Putamen (tissue), 1 donor: ENCODE measurements at regions not wholly inside any gene's neighbourhood (a gene's known extent, or its start where the extent isn't known, plus 50 kb on each side); places are given as distances from the start of the nearest gene placed in this dataset.
"Not testable (repeated sequence)": the region's sequence is repeated elsewhere in the genome, so short reads cannot be mapped to it uniquely, and the experiment has no call there.

Experiments used
- DNase-seq: peaks from one replicate; pipeline ENCODE4 v3.0.0-alpha.2; 2016; ENCODE audit warnings: low spot score

DNA sequence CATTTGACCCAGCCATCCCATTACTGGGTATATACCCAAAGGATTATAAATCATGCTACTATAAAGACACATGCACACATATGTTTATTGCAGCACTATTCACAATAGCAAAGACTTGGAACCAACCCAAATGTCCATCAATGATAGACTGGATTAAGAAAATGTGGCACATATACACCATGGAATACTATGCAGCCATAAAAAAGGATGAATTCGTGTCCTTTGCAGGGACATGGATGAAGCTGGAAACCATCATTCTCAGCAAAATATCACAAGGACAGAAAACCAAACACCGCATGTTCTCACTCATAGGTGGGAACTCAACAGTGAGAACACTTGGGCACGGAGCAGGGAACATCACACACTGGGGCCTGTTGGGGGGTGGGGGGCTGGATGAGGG is 290.0 kb upstream of the HNRNPA3 start:
- not testable (repeated sequence) for DNase-seq

DNA sequence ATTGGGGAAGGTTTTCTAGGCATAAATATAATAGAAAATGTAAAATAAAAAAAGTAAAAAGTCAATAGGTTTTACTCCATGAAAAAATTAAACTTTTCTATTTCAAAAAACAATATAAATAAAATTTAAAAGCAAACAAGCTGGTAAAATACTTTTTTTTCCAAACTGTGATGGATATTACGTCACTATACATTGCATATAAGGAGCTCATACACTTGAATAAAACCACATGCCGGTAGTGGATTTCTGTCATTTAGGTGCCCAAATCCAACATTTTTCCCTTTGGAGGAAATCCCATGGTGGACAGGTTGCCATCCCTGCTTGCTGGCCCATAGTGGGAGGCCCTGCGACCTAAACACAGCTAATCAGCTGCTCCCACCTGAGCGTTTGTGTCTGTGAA is 289.4 kb upstream of the HNRNPA3 start:
- no peak for DNase-seq

DNA sequence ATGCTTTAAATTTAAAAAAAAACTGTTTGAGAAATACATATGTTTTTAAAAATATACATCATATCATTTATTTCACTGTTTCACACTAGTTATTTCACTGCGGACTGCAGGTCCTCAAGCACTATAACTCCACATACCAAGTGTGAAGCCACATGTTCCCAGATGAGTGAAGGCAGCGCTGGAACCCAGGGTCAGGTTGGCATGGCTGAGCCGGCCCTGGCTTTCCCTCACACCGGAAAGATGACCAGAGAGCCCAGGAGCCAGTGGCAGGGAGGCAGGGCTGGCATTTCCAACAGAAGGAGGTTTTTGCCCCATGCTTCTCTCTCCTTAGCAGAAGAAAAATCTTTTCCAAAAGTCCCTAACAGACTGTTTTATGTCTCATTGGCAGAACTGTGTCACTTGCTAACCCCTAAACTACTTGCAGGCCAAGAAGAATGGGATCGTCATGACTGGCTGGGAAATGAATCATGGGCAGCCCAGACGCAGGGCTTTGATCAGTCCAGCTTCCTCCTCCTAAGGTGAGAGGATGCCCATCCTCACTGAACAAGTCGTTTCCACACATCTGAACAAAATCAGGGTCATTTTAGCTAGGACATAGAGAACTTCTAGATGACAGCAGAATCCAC is 287.6 kb upstream of the HNRNPA3 start:
- no peak for DNase-seq

DNA sequence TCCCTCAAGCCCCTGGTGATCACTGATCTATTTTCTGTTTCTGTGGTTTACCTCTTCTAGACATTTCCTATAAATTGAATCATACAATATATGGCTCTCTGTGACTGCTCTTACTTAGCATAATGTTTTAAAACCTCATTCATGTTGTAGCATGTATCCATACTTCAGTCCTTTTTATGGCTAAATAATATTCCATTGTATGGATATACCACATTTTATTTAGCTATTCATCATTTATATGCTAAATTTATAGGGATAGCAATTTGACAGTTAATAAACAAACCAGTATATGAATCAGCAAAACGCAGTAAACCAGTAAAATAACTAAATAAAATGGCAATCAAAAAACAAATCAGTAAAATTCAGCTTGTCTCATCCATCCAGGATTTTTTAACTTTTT is 286.1 kb upstream of the HNRNPA3 start:
- DNase-seq: no peak

DNA sequence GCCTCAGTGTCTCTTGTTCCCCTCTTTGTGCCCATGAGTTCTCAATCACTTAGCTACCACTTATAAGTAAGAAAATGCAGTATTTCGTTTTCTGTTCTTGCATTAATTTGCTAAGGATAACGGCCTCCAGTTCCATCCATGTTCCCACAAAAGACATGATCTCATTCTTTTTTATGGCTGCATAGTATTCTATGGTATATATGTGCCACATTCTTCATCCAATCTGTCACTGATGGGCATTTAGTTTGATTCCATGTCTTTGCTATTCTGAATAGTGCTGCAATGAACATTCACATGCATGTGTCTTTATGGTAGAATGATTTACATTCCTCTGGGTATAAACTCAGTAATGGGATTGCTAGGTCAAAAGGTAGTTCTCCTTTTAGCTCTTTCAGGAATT is 283.2 kb upstream of the HNRNPA3 start:
- not testable (repeated sequence) for DNase-seq

DNA sequence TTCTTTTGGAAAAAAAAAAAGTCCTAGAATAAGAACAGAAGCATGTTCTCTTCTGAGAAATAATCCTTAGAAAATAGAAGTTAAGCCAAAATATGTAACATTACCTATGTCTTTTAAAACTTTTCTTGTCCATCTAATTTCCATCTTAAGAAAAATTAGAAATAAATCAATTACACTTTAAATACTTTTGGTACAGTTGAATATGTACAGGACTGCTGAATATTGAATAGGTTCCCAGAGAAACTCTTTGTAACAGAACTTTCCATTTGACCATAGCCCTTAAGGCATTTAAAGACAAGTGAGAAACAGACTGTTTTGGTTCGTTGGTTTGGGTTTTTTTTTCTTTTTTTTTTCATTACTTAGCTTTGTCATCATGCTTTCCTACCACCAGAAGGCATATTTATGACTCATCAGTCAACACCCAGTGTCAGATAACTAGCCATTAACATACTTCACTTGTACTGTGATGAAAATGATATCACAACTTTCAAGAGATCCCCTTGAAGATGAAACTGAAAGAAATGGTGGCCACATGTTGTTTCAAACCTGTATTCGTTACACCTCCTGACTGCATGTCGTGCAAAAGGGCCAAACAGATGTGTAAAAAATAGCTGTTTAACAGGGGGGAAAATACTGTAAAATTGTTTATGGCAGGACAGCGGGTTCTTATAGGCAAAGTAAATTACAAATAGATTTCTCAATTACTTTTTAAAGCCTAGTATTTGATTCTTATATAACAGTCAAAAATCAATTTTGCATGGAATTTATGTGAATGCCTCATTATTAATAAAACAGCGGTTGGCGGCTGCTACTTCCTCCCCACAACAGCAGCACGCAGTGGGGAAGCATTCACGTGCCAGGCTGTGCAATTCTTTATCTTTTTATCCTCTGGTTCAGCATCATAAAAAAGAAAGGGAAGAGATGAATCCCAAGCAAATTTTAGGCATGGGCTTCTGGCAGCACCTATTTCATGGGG is 280.7 kb upstream of the HNRNPA3 start:
- no peak for DNase-seq

DNA sequence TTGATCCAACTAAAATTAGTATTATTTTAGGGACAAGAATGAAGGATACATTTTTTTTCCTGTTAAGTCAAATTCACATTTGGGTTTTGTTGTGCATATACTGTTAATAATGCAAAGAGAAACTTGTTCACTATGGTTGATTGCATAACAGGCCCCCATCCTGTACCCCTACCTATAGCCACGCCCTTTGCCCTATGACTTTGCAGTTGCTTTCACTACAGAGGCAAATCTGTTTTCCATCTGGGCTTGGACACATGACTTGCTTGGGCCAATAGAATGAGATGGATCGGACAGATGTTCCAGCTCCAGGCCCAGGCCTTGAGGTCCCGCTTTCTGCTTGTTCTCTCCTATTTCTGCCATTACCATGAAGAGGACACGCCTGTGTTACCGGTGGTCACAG is 278.5 kb upstream of the HNRNPA3 start:
- no peak for DNase-seq

DNA sequence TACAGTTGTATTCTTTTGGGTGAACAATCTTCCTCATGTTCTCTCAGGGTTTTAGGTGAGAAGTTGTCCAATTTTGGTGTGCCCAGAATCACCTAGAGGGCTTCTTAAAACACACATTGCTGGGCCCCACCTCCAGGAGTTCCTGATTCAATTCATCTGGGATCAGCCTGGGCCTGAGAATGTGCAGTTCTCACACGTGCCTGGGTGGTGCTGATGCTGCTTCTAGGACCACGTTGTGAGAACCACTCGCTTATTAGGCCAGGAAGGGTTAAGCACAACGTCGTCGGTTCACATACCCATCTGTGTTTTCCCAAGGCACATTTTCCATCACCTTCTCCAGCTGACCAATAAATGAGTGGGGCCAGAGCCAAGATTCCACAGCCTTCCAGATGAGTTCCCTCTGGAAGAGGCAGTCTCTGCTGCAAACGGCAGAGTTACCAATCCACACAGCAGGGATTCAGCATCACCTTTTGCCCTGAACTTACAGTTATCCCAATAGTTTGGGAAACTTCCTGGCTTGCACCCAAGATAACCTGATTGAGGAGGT is 277.7 kb upstream of the HNRNPA3 start:
- DNase-seq: no peak

DNA sequence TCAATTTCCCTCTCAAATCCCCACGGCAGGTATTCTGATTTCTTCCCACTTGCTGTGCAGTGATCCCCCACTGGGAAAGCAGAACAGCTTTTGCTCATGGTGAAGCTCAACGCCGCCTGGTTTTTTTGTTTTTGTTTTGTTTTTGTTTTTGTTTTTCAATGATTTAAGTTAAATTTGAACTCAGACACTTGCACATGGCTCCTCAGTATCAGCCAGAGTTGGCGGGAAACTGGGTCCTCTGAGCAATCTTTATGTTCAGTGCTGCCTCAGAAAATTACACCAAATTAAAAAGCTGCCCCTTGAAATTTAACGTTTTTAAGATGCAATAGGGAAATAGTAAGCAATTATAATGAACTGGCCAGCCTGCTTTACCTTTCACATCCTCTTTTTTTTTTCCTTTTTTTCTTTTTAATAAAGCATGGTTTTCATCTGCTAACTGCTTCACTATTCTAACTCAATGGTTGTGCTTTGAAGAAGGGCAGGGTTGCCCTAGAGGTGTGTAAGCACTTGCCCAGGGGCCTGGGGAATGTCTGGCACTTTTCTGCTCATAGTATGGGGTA is 277.0 kb upstream of the HNRNPA3 start:
- no peak for DNase-seq

DNA sequence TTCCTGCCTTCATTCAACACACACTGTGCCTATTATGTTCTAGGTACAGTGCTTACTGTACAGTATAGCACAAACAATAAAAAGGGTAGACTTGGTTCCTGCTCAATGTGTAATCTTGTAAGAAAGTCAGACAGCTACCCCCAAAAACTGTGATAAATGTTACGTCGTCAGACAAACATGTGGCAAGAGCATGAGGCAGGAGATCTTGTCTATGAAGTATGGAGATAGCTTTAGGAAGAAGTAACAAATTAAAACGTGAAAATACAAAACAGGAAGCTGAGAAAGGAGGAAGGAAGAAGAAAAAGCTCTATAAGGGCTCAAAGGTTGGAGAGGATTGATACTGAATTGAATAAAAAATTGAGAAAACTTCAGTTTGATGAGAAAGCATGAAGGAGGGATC is 276.2 kb upstream of the HNRNPA3 start:
- DNase-seq: no peak

DNA sequence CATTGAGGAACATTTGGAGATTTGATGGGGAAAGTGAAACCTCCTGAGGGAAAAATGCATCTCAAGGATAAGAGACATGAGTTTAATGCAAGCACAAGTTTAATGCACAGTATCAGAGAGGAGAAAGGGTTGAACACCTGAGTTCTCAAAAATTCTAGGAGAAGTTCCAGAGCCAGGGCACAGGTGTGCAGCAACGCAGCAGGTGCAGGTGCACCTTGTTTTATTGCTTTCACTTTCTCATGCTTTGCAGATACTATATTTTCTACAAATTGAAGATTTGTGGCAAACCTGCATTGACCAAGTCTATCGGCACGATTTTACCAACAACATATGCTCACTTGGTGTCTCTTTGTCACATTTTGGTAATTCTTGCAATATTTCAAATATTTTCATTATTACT is 267.6 kb upstream of the HNRNPA3 start:
- no peak for DNase-seq

DNA sequence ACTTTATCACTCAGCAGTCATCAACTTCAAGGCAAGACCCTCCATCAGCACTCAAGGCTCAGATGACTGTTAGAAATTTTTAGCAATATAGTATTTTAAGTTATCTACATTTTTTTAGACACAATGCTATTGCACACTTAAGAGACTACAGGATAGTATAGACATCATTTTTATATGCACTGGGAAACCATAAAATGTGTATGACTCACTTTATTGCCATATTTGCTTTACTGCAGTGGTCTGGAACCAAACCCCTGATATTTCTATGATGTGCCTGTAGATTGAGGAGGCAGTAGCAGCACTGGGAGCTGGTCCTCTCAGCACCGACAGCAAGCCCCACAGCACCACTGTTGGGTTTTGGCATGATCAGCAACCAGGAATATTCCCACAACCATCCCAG is 264.8 kb upstream of the HNRNPA3 start:
- no peak for DNase-seq

DNA sequence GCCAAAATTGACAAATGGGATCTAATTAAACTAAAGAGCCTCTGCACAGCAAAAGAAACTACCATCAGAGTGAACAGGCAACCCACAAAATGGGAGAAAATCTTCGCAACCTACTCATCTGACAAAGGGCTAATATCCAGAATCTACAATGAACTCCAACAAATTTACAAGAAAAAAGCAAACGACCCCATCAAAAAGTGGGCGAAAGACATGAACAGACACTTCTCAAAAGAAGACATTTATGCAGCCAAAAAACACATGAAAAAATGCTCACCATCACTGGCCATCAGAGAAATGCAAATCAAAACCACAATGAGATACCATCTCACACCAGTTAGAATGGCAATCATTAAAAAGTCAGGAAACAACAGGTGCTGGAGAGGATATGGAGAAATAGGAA is 261.4 kb upstream of the HNRNPA3 start:
- DNase-seq: not testable (repeated sequence)

DNA sequence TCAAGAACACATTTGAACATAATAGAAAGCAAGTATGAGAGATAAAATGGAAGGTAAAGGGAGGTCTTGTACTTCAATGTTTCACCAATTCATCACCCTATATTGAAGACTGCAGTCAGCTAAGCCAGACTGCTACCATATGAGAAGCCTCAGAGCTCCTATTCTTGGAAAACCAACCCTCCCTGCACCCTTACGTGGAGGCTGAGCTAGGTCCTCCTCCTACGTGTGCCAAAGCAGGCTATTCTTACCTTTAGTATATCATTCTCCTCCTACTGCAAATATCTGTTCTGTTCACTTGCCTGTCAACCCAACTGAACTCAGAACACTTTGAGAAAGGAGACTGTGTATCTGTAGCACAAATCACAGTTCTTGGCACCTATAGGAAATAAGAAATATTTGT is 255.8 kb upstream of the HNRNPA3 start:
- peak; percentile 74 for DNase-seq

DNA sequence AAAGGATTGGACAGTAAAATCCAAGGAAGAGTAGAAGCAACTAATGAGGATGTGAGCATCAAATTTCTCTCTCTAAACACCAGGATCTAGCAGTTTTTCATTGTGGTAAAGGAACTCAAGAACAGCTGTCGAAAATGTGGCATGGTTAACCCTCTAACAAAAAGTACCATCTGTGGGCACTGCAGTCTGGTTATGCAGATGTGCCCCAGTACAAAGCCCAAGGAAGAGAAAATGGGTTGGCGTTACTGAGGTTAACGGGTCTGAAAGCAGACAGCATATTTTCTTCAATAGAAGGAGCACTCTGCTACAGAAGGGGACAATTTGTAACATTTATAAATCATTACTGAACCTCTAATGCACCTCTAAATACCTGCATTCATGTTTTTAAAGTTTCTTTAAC is 253.0 kb upstream of the HNRNPA3 start:
- DNase-seq: no peak

DNA sequence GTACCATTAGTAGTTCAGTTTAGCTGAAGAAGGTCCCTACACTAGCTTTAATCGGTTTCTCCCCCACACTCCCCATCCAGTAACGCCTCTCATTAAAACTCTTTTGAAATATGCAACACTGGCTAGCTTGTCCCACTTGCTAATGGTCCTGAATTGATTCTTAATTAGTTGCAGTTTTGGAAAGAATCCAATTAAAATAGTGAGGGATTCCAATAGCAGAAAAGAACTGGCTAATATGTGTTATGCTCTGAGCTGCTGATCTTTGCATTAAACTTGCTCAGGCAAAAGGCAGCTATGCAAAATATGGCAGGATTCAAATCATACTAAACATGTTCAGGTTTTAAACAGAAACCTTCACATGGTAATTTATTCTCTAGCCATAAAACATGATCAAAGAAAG is 252.5 kb upstream of the HNRNPA3 start:
- DNase-seq: no peak

DNA sequence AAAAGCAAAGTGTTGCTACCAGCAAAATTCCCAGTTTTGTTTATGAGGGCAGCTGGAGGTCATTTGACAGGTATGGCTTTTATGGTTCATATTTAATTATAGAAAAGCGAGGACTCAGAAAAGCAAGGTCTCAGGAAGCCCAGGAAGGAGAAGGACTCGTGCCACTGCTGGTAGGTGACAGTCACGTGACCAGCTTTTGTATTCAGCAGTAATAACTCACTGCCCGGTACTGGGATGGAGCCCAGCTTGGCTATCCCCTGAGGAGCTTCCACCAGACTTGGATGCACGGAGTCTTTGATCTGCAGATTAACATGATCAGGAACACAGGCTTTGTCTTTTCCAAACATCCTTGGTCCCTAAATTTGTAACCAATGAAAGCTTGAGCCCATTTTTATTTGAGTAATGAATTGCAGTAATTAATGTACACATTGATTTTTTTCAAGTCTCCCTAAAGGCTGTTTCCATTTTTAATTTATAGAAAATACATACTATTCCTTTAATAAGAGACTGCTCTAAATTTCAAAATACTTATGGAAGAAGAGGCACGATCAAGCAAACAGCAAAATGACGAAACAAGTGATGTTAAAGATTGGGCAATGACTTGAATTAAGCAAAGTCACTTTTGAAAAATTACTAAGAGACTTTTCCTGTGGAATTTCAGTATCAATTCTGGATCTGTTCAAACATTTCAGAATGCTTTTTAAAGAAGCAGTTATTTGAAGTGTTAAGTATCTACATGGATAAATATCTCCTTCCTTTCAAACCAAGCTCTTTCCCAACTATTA is 251.7 kb upstream of the HNRNPA3 start:
- DNase-seq: no peak

DNA sequence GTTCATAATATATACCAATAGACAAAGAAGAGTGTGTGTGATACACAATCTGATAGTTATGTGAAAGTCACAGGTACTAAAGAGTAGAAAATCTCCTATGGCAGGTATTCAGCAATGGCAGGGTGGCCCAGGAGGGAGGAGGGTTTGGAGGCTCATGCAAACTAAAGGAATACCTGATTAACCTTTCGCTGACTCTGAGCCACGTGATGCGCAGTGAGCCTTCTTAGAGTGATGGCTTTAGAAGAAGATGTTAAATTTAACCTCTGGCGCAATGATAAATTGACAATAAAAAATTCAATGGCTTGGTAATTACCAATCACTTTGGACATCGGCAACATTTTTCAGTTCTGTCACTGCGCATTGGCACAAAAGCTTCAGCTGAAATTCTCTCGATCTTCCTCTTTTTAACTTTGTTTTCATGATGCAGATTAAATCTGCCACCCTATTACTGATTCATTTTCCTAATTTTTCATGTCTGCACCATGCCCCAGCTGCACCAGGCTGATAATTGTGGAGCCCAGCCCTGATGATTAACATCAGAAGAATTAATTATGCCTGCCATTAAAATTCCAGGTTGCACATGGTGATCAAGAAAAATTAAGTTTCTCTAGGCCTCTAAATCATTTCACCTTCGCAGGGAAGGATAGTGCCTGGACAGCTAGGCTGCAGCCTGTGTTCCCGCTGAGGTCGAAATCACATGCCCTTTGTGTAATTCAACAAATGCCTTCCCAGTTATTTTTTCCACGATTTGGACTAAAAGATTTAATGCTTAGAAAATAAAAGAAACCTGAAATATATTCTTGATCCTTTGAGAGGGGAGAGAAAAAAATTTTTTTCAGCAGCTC is 250.6 kb upstream of the HNRNPA3 start:
- DNase-seq: no peak

DNA sequence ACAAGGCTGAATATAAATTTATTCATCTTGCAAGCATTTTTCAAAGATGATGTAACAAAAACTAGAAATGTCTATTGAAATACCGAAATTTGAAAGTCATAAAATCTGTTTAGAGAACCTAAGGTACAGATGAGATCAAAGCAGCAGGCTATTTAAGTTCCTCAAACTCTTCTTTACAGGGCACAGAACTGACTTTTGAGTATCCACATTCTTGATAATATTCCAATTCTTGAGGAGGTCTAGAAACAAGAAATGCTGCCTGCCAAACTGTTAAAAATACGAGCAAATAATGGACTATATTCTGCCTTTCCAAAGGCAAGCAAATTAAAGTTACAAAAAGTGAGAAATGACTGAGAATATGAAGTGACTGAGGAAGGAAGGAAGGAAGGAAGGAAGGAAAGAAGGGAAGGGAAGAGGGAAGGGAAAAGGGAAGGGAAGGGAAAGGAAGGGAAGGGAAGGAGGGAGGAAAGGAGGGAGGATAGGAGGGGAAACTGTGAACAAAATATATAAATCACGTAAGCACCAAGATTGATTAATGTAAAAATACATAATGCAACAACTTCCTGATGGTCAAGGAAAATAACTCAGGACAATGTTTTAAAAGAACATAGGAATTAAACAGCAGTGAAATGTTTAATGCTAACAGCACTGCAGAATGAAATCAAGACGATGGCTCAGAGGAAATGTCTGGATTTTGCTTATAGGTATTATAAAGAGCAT is 248.9 kb upstream of the HNRNPA3 start:
- no peak for DNase-seq

DNA sequence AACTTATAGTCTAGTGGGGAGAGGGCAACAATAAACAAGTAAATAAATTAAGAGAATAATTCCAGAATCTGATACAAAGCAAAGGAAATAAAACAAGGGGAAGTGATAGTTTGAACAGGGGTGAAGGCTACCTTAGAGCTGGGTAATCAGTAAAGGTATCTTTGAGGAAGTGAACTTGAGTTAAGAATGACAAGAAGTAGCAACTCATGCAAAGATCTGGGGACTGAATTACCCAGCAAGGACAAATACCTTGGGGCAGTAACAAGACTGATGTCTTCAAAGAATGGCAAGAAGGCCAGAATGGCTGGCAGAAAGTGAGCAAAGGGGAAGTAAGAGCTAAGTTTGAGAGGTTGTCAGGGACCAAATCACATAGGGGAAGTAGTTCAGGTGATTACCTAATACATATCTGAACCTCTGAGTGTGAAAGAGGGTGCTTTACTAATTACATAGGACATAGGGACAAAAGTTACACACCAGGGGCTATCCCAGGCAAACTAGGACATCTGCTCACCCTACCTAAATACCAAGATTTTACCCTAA is 244.6 kb upstream of the HNRNPA3 start:
- no peak for DNase-seq
